AG09319 (cell line): ENCODE measurements at regions not wholly inside any gene's neighbourhood (a gene's known extent, or its start where the extent isn't known, plus 50 kb on each side); places are given as distances from the start of the nearest gene placed in this dataset.

Source experiments
- DNase-seq: peaks from one replicate; pipeline ENCODE4 v3.0.0-alpha.2; 2010; ENCODE audit warnings: low read depth; ENCODE audit errors: extremely low read depth
- TF ChIP-seq, protein P1 (sequence below): IDR thresholded peaks from 2 replicates; pipeline ENCODE4 v1.5.1; 2011; ENCODE audit warnings: low read depth, mild to moderate bottlenecking, inconsistent platforms, low read length, moderate library complexity

- DNase-seq: no peak
- TF ChIP-seq, protein P1, sequence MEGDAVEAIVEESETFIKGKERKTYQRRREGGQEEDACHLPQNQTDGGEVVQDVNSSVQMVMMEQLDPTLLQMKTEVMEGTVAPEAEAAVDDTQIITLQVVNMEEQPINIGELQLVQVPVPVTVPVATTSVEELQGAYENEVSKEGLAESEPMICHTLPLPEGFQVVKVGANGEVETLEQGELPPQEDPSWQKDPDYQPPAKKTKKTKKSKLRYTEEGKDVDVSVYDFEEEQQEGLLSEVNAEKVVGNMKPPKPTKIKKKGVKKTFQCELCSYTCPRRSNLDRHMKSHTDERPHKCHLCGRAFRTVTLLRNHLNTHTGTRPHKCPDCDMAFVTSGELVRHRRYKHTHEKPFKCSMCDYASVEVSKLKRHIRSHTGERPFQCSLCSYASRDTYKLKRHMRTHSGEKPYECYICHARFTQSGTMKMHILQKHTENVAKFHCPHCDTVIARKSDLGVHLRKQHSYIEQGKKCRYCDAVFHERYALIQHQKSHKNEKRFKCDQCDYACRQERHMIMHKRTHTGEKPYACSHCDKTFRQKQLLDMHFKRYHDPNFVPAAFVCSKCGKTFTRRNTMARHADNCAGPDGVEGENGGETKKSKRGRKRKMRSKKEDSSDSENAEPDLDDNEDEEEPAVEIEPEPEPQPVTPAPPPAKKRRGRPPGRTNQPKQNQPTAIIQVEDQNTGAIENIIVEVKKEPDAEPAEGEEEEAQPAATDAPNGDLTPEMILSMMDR: no peak
Observed at GRCh38 chr1:177891809-177892208, 78.0 kb downstream of the SEC16B start.

GRCh38 chr1:177890479-177890878, 79.4 kb downstream of the SEC16B start:
- TF ChIP-seq, protein P1: no peak
- DNase-seq: no peak

- TF ChIP-seq, protein P1: no peak
Observed at GRCh38 chr1:177884479-177885021, 85.3 kb downstream of the SEC16B start.

GRCh38 chr1:177883581-177883980, 86.3 kb downstream of the SEC16B start:
- DNase-seq: no peak
- TF ChIP-seq, protein P1: no peak

More at GRCh38 chr1:177884479-177885021, 85.3 kb downstream of the SEC16B start:
- no peak for DNase-seq

GRCh38 chr1:177880339-177880891, 89.4 kb downstream of the SEC16B start:
- TF ChIP-seq, protein P1: no peak
- DNase-seq: no peak

- TF ChIP-seq, protein P1: no peak
- DNase-seq: no peak
Observed at GRCh38 chr1:177877086-177877485, 92.8 kb downstream of the SEC16B start.

DNA sequence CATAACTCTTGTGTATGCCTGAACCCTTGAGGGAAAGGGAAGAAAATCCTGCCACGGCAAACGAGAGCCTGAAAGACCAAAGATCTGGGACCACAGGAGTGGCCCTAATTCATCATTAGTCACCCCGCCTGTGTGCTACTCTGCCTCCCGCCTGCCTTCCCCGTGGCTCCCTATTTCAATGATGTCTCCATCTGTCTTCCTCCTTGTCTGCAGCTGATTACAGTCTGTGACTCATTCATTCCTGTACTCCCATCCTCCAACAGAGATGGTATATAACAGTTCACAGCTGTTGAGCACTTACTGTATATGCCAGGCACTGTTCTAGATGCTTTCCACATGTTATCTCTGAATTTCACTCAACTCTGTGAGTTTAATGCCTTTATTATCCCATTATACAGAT, 96.6 kb downstream of the SEC16B start:
- TF ChIP-seq, protein P1: no peak
- peak; percentile 61 for DNase-seq
